Natural killer cell (primary cell): ENCODE measurements at regions not wholly inside any gene's neighbourhood (a gene's known extent, or its start where the extent isn't known, plus 50 kb on each side); places are given as distances from the start of the nearest gene placed in this dataset.

Experiments
- ATAC-seq, 3 donors: fragments of 150-1000 bp in 2 of 3; fragments of 200-7000 bp in 1 of 3; cut with Tn5 transposase; 1 replicate in 1 of 3; 2 replicates in 2 of 3; pipeline ENCODE4 v1.10.0; 2021; ENCODE audit warnings: mild to moderate bottlenecking in 2 of 3, moderate library complexity in 2 of 3
- DNase-seq, 2 donors: peaks; one replicate each; pipeline versions ENCODE4 v3.0.0 to v3.0.0-alpha.2; 2013 to 2021; ENCODE audit warnings: mixed read lengths in 1 of 2
- H3K27ac ChIP-seq: one replicate; pipeline ENCODE4 v1.5.1; 2013; ENCODE audit warnings: mild to moderate bottlenecking, low read length
- H3K27me3 ChIP-seq: one replicate; pipeline ENCODE4 v1.6.1; 2013; ENCODE audit warnings: low read length; ENCODE audit not compliant: control insufficient read depth, insufficient read depth
- H3K36me3 ChIP-seq: one replicate; pipeline ENCODE4 v1.6.1; 2013; ENCODE audit warnings: low read length; ENCODE audit not compliant: control insufficient read depth, insufficient read depth
- H3K4me1 ChIP-seq: one replicate; pipeline ENCODE4 v1.6.1; 2013; ENCODE audit warnings: low read length; ENCODE audit not compliant: control insufficient read depth, insufficient read depth
- H3K4me3 ChIP-seq: one replicate; pipeline ENCODE4 v1.5.1; 2013; ENCODE audit warnings: low read length
- H3K9me3 ChIP-seq: one replicate; pipeline ENCODE4 v1.6.1; 2013; ENCODE audit warnings: low read length; ENCODE audit not compliant: control insufficient read depth, insufficient read depth
- H3K27ac Mint-ChIP-seq, 2 donors: one replicate each; pipeline ENCODE4 v1.8.0; 2022; ENCODE audit warnings: mild to moderate bottlenecking in 2 of 2, mixed read lengths in 2 of 2, moderate library complexity in 1 of 2
- H3K27me3 Mint-ChIP-seq, 2 donors: one replicate each; pipeline ENCODE4 v1.8.0; 2022; ENCODE audit warnings: low read depth in 2 of 2, mixed read lengths in 2 of 2
- H3K36me3 Mint-ChIP-seq: one replicate; pipeline ENCODE4 v1.8.0; 2022; ENCODE audit warnings: mixed read lengths
- H3K4me1 Mint-ChIP-seq, 2 donors: one replicate each; pipeline ENCODE4 v1.8.0; 2022; ENCODE audit warnings: mixed read lengths in 2 of 2
- H3K4me3 Mint-ChIP-seq: one replicate; pipeline ENCODE4 v1.8.0; 2022; ENCODE audit warnings: mild to moderate bottlenecking, moderate library complexity, mixed read lengths
- H3K9me3 Mint-ChIP-seq, 2 donors: one replicate each; pipeline ENCODE4 v1.8.0; 2022; ENCODE audit warnings: mixed read lengths in 2 of 2
- CTCF ChIP-seq: fragments of 200-600 bp; IDR thresholded peaks from one replicate; pipeline ENCODE4 v1.8.0; 2022; ENCODE audit warnings: antibody characterized with exemption
- WGBS: methylation state at CpG from one replicate; pipeline ENCODE4 v1.1.7; 2013; ENCODE audit warnings: missing lambda C conversion rate; ENCODE audit not compliant: insufficient coverage; 5-methylcytosine and 5-hydroxymethylcytosine counted together
- intact Hi-C: fragments of 100-400 bp; cut with micrococcal nuclease; formaldehyde crosslinking; loops from one replicate; pipeline ENCODE4 v1.14.2; 2022

DNA sequence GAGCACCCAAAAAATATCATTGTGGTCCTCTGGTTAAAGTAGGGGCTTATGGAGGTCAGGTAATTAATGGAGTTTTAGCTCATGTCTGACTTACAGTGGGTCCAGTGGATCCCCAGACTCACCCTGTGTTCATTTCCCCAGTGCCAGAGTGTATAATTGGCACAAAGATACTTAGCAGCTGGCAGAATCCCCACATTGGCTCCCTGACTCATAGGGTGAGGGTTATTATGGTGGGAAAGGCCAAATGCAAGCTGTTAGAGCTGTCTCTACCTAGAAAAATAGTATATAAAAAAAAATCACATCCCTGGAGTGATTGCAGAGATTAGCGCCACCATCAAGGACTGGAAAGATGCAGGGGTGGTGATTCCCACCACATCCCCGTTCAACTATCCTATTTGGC is 1067.6 kb upstream of the ACVR2A start:
- Histone ChIP-seq H3K27ac (no peak overlapping the region), H3K9me3 (peaks cover 4% of the 10 kb centered on the region), H3K27me3 (no peaks in the 10 kb centered on the region), H3K36me3 (no peaks in the 10 kb centered on the region), H3K4me1 (no peaks in the 10 kb centered on the region), H3K4me3 (no peak overlapping the region)
- no peaks in the 10 kb centered on the region for H3K4me1 Mint-ChIP-seq
- no peaks in the 10 kb centered on the region for H3K27me3 Mint-ChIP-seq
- H3K36me3 Mint-ChIP-seq = no peaks in the 10 kb centered on the region
- DNase-seq (no peak), ATAC-seq (no peak)
- intact Hi-C loops = no loop called here
- TF ChIP-seq CTCF = no peak
- peaks cover 6 to 15% of the 10 kb centered on the region in 2 donors for H3K9me3 Mint-ChIP-seq
- H3K4me3 Mint-ChIP-seq = no peak overlapping the region
- no peak overlapping the region for H3K27ac Mint-ChIP-seq
- 100% methylated on average over 1 of the region's 2 CpGs for WGBS

DNA sequence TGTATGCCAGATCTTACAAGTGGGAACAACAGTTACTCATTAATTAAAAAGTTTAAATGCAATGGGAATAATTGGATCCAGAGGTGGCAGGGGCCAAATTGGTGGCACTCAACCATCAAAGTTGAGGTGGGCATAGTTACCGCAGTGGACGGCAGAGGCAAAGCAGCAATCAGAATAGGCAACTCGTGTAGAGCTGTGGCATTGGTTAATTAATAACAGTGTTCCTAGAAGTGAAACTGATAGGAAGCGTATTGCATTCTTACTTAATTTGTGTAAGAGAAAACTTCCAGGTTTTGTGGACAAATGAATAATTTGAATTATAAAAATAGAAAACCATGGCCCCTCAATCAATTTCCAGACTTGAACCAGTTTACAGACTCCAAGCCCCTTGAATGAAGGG is 1068.2 kb upstream of the ACVR2A start:
- ATAC-seq (no peak), DNase-seq (no peak)
- Mint-ChIP-seq H3K4me3 (no peak overlapping the region), H3K27ac (no peak overlapping the region), H3K27me3 (no peaks in the 10 kb centered on the region), H3K4me1 (no peaks in the 10 kb centered on the region), H3K9me3 (peaks cover 4 to 12% of the 10 kb centered on the region in 2 donors), H3K36me3 (no peaks in the 10 kb centered on the region)
- no peak overlapping the region for H3K27ac ChIP-seq
- intact Hi-C loops = no loop called here
- TF ChIP-seq CTCF = no peak
- no peak overlapping the region for H3K4me3 ChIP-seq
- H3K9me3 ChIP-seq = peaks cover 4% of the 10 kb centered on the region
- H3K36me3 ChIP-seq = no peaks in the 10 kb centered on the region
- WGBS = 83% methylated on average over 3 of the region's 4 CpGs
- no peaks in the 10 kb centered on the region for H3K27me3 ChIP-seq
- H3K4me1 ChIP-seq = no peaks in the 10 kb centered on the region

- H3K9me3 ChIP-seq = no peaks in the 10 kb centered on the region
- H3K27me3 ChIP-seq = no peaks in the 10 kb centered on the region
- Mint-ChIP-seq H3K27ac (no peak overlapping the region), H3K4me3 (no peak overlapping the region), H3K27me3 (no peaks in the 10 kb centered on the region), H3K36me3 (no peaks in the 10 kb centered on the region), H3K4me1 (no peaks in the 10 kb centered on the region), H3K9me3 (peaks cover 1 to 14% of the 10 kb centered on the region in 2 donors)
- H3K36me3 ChIP-seq = no peaks in the 10 kb centered on the region
- no peak overlapping the region for H3K27ac ChIP-seq
- no peaks in the 10 kb centered on the region for H3K4me1 ChIP-seq
- WGBS = 83% methylated on average over 2 of the region's 2 CpGs
- no peak overlapping the region for H3K4me3 ChIP-seq
- intact Hi-C loops = no loop called here
- ATAC-seq (no peak), DNase-seq (no peak)
- no peak for TF ChIP-seq CTCF
These were observed 1073.3 kb upstream of the ACVR2A start for GRCh38 chr2:146771531-146771930.

DNA sequence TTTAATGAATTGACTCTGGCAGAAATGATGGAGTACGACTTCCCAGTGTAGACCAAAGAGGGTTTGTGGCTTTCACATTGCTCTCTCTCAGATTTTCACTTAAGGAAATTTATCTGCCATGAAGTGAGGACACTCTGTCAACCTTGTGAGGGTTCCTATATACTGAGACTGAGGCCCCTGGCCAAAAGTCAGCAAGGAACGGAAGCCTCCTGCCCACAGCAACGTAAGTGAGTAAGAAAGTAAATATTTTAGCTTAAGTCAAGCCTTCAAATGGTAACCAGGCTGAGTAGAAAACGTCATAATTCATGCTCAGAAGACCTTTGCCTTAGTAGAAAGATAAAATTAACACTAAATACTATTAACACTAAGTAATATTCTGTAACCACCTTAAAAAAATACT is 1080.5 kb upstream of the ACVR2A start:
- intact Hi-C loops = no loop called here
- Histone ChIP-seq H3K4me3 (no peak overlapping the region), H3K27ac (no peak overlapping the region), H3K27me3 (no peaks in the 10 kb centered on the region), H3K4me1 (no peaks in the 10 kb centered on the region), H3K9me3 (peaks cover 3% of the 10 kb centered on the region), H3K36me3 (no peaks in the 10 kb centered on the region)
- WGBS = 76% methylated on average over 3 of the region's 4 CpGs
- H3K36me3 Mint-ChIP-seq = no peaks in the 10 kb centered on the region
- no peaks in the 10 kb centered on the region for H3K4me1 Mint-ChIP-seq
- no peaks in the 10 kb centered on the region for H3K27me3 Mint-ChIP-seq
- no peak overlapping the region for H3K4me3 Mint-ChIP-seq
- TF ChIP-seq CTCF = no peak
- DNase-seq = no peak
- no peak for ATAC-seq
- H3K9me3 Mint-ChIP-seq = peaks cover 14 to 26% of the 10 kb centered on the region in 2 donors
- no peak overlapping the region for H3K27ac Mint-ChIP-seq
